ENCODE measurements at regions not wholly inside any gene's neighbourhood (a gene's known extent, or its start where the extent isn't known, plus 50 kb on each side); places are given as distances from the start of the nearest gene placed in this dataset.

GRCh38 chr12:16807731-16808130, 201.8 kb upstream of the LMO3 start:
- TF ChIP-seq, protein P1, sequence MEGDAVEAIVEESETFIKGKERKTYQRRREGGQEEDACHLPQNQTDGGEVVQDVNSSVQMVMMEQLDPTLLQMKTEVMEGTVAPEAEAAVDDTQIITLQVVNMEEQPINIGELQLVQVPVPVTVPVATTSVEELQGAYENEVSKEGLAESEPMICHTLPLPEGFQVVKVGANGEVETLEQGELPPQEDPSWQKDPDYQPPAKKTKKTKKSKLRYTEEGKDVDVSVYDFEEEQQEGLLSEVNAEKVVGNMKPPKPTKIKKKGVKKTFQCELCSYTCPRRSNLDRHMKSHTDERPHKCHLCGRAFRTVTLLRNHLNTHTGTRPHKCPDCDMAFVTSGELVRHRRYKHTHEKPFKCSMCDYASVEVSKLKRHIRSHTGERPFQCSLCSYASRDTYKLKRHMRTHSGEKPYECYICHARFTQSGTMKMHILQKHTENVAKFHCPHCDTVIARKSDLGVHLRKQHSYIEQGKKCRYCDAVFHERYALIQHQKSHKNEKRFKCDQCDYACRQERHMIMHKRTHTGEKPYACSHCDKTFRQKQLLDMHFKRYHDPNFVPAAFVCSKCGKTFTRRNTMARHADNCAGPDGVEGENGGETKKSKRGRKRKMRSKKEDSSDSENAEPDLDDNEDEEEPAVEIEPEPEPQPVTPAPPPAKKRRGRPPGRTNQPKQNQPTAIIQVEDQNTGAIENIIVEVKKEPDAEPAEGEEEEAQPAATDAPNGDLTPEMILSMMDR (IDR thresholded peaks at IDR 0.05 in 2 of 3, conservative IDR thresholded peaks at IDR 0.05 in 1 of 3; ENCODE audit: insufficient read depth in 2 of 3, low read depth in 1 of 3, low read length in 3 of 3): no peak
- TF ChIP-seq HDAC2 (IDR thresholded peaks at IDR 0.05) (no peak), EP300 (IDR thresholded peaks at IDR 0.05; ENCODE audit: low read length) (no peak), ZNF740 (CRISPR knock-in tag; IDR thresholded peaks at IDR 0.05) (no peak), ZNF740 (tag; IDR thresholded peaks at IDR 0.05) (no peak), SPI1 (IDR thresholded peaks at IDR 0.05; ENCODE audit: borderline replicate concordance, low read depth, low read length) (no peak), ZNF583 (CRISPR knock-in tag; IDR thresholded peaks at IDR 0.05) (no peak), RB1 (IDR thresholded peaks at IDR 0.05; ENCODE audit: low read depth) (no peak)
- TF ChIP-seq, protein P2, sequence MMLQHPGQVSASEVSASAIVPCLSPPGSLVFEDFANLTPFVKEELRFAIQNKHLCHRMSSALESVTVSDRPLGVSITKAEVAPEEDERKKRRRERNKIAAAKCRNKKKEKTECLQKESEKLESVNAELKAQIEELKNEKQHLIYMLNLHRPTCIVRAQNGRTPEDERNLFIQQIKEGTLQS (IDR thresholded peaks at IDR 0.05): no peak
- TF ChIP-seq, protein P2 (CRISPR knock-in tag; conservative IDR thresholded peaks at IDR 0.05): no peak

Measured in K562 (cell line).